Stimulated activated CD4-positive, alpha-beta T cell treated with anti-CD3 and anti-CD28 coated beads, Interleukin-15, amount 100 ng/mL, for 48 hours (primary cell): ENCODE measurements at regions not wholly inside any gene's neighbourhood (a gene's known extent, or its start where the extent isn't known, plus 50 kb on each side); places are given as distances from the start of the nearest gene placed in this dataset.

Experiments
- DNase-seq, 2 donors: peaks; one replicate each; pipeline ENCODE4 v3.0.0-alpha.2; 2020; ENCODE audit warnings: low read depth in 2 of 2

DNA sequence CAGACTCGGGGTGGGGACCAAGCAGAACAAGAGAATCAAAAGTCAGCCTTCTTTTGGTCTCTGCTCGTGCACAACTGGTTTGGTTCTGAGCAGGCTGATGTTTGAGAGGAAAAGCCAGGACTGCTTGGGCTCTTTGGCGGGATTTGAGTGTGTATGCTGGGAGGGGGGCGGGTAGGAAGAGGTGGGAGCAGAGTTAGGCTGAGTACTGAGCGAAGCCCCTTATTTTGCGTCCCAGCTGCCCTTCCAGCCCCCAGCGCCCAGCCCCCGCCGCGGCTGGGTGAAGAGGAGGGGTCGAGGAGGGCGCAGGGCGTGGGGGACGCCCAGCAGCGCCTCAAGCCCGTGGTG, 153.5 kb upstream of the GOLIM4 start:
- no peak for DNase-seq

DNA sequence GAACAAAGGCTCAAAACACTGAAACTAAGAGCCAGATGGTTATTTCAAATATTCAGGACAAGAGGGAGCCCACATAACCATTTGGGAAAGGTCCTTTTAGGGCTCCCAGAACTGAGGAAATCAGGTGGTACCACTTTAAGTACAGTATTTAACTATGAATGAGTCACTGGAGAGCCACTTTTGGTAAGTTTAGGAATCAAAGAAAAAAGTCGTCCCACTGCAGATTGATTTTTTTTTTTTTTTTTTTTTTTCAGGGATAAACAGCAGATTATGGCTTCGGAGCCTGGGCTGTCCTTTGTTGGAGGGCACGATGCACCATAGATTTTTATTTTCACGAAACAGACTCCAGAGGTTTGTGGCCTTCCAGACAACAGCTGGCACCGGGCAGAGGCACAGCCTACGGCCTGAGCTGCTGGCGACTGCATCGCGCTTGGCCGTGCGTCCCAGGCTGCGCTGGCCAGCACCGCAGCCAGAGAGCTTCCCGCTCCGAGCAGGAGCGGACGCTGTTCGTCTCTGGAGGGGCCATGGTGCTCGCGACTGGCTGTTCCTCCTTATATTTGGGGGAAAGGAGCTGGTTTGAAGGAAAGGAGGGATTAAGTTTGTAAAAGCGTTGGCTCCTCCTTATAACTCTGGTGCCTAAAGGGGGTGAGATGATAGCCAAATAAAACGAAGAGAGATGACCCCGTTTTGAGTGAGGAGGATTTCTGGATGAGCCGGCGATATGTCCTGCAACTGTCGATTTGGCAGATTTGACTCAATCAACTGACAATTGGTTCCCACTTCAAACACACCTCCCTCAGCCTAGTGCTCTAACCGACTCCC, 152.9 kb upstream of the GOLIM4 start:
- DNase-seq: no peak

DNA sequence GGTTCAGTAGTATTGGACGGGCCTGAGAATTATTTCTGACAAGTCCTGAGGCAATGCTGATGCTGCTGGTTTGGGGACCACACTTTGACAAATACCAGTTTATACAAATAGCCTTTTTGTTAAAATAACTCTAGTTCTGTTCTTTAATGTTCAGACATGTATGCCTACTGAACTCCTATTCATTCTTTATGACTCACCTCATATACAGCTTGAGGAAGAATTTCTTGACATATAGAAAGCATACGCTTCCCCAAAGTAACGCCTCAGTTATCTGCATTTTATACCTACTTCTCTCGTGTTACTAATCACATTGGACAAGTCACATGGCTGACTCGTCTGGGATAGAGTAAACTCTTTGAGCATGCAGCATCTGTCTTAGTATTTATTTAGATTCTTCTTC, 145.4 kb upstream of the GOLIM4 start:
- no peak for DNase-seq

DNA sequence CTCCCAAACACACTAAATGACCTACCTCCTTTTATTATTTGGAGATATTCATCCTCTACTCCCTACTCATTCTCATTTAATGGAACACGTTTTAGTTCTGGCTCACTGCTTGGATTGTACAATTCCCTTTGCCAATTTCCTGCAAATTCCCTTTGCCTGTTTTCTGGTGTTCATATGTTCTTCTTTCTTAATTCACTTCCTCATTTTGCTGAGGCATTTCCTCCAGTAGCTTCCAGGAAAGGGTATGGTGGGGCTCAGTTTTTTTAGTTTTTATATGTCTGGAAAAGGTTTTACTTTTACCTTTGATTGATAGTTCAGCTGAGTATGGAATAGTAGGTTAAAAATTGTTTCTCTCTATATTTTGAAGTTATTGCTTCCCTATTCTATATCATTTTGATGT, 143.6 kb upstream of the GOLIM4 start:
- DNase-seq: no peak

DNA sequence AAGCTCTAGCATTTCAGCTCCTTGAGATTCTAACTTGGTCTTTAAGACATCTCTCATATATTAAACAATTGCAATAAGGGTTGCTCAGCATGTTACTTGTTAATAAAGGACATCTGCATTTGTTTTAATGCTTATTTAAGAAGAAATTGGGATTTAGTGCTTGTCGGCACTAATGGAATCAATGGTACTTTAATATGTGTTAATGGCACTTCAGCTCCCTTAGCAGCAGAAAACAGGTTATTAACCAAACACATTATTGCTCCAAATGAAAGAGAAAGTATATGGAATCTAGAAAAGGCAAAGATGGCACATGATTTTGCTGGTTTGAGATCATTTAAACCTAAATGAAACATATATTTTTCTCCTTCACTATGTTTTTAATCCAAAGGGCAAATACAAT, 137.3 kb upstream of the GOLIM4 start:
- DNase-seq: no peak

DNA sequence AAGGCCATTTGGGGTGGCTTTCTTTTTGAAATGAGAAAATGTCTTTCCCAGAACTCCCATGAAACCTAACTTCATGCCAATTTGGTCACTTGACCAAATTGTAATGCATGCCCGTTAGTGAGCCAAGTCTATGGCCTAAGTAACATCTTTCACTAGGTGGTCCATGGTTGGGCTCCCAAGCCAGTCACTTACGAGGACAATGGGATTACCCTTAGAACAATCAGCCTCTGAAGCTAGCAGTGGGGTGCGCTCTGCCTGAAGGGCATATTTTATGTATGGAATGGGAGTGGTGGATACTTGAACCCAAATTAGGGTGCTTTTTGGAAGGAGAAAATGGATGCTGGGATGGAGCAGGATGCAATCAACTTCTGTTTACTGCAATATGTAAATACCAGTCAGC, 127.4 kb upstream of the GOLIM4 start:
- DNase-seq: no peak

DNA sequence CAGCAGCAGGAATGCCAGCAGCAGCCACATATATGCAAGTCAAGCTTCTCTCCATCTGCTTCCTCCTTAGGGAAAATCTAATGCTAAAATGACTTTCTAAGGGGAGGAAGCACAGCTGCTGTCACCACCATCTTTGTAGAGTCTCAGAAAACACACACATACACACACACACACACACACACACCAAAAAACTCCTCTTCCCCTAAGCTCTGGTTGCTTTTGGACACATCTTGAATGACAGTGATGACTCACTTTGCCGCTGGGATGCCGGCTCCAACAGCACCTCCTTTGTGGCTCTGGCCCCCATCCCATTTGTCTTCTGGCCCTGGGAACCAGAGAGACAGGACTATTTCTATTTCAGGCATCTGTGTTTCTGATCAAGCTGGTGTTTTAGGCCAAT, 124.8 kb upstream of the GOLIM4 start:
- DNase-seq: no peak

DNA sequence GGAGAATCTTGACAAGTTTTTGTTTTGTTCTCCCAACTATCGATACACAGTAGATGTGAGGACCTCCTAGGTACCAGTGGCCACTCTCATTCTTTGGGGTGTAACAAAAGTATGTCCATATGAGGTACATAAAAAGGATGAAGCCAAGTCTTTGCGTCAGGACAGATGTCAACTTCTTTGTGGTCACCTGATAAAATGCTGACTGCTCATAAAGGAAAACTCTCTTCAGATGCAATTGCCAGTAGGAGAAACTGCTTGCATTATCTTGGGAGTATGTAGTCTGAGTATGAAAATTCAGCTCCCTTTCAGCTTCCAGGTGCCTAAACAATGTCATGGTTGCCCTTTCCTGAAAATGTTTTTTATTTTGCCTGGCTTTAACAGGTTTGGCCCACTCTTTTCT, 123.8 kb upstream of the GOLIM4 start:
- DNase-seq: no peak

DNA sequence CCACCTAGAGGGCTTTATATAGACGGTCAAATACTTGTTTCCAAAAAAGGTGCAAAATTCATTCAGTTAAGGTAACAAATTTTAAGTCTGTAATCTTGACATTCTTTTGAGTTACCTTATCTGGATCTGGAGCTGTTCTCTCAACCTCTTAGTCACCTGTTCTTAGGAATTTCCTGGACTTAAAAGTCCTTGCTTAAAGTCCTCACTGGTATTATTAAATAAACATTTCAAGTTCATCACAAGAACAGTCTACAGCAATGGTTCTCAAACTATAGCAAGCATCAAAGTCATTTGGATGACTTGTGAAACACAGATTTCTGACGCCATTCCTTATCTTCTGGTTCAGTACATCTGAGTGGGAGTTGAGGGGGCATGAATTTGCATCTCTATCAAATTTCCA, 122.9 kb upstream of the GOLIM4 start:
- no peak for DNase-seq

DNA sequence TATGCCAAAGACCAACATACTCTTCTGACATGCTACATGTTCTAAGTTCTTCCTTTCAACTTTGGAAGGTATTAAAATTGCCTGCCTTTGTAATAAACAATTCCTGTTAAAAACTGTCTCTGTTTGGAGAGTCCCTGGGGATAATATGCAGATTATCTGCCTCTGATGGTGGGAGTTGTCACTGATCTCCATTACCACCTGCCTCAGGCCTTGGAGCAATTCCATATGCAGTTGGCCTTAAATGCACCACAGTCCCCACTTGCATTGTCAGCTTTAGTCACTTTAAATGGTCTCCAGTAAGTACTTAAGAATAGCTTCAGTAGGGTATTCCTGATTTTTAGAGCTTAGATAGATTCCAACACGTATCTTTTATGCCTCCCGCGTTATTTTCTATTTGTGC, 121.1 kb upstream of the GOLIM4 start:
- no peak for DNase-seq

DNA sequence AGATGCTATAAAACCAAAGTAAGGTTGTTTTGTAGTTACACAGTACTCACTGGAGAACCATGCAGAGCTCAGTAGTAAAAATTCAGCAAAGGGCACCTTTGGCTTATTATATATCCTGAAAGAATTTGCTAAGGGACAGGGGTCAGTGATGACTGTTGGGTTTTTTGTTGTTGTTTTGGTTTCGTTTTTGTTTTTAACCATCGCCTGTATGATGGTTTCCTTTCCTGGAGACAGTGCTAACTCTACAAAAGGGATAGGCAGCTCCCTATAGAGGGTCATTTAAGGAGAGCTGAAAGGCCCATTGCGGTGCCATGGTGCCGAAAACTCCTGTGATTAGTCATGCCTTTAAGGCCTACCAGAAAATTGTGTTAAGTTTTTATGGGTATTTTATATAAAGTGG, 118.2 kb upstream of the GOLIM4 start:
- no peak for DNase-seq

DNA sequence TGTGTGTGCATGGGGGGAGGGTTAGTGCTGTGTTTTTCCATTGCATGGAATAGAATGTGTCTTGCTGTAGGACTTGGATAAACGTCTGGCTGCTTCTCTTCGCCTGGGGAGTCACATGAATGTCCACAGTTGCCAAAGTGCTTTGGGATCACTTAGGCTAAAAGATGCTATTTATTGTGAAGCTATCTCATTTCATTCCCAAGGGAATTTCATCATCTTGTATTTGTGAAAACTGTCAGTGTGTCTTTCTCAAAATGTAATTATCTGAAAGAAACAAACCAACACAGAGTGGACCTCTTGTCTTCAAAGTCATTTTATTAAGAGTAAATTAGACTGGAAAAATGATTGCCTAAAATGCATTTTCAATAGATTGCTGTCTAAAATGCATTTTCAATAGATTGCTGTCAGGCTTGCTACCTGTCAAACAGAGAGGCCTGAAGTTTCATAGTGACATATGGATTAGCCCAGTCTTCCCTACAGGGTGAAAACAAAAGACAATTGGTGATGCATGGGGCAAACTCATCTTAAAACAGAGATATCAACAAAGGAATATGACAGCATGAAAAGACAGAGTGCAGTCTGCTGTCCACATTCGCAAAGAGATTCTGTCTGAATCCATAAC, 117.1 kb upstream of the GOLIM4 start:
- no peak for DNase-seq

DNA sequence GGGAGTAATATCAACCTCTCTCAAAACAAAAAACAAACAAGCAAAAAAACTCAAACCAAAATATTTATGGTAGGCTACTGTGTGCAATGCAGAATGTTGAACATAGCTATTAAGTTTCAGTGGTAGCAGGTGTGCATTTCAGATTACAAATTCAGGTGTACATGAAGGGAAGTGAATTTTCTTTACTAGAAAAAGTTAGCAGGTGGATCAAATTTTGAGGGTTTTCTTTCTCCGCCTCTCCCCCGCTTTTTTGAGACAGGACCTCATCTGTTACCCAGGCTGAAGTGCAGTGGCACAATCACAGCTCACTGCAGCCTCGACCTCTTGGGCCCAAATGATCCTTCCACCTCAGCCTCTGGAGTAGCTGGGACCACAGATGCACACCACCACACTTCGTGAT, 109.7 kb upstream of the GOLIM4 start:
- DNase-seq: no peak

DNA sequence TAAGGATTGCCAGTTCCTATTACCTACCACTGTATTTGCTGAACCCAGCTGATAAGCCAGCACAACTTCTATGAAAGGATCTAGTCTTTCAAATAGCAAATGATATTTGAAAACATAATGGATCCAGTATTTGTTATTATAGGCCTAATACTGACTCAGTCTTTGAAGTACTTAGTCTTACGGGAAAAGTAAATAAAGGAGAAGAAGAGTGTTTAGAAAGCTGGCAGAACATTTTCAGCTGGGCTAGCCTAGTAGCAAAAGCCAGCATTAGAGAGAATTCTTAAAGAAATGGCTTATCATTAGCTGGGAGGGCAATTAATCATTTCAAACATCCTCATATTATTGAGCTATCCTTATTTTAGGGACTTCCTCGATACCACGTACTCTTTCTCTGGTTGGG, 101.4 kb upstream of the GOLIM4 start:
- DNase-seq: no peak

DNA sequence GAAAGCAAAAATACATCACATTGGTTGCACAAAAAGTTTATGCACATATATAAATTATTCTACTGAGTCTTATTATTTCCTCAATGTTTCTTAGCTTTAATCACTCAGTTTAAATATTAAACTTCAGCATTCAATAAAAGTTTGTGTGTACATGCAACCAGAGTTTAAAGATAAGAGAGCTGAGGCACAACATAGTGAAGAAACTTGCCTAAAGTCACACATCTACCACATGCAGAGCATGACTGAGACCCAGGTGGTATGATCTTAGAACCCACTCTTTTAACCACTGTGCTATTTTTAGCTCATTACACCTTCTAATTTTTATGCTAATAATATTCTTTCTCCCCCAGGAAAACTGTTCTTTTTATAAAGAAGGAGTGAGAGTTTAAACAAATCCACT, 96.1 kb upstream of the GOLIM4 start:
- DNase-seq: no peak

DNA sequence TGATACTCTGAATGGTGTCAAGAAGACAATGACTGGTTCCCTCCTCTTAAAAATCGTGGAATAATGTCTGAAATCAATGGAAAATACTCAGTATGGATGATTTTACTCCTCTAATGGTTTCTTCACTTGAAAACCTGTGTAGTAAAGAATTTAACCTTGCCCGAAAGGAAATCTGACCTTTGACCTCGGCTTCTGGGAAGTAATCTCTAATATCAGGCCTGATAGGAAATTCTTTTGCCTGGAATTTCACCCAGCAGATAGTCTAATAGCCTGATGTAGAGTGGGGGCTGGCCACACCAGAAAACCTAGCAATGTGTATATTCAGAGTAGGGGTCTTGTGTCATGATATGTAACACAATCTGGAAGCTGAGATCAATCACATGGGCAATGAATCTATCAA, 91.5 kb upstream of the GOLIM4 start:
- DNase-seq: no peak

DNA sequence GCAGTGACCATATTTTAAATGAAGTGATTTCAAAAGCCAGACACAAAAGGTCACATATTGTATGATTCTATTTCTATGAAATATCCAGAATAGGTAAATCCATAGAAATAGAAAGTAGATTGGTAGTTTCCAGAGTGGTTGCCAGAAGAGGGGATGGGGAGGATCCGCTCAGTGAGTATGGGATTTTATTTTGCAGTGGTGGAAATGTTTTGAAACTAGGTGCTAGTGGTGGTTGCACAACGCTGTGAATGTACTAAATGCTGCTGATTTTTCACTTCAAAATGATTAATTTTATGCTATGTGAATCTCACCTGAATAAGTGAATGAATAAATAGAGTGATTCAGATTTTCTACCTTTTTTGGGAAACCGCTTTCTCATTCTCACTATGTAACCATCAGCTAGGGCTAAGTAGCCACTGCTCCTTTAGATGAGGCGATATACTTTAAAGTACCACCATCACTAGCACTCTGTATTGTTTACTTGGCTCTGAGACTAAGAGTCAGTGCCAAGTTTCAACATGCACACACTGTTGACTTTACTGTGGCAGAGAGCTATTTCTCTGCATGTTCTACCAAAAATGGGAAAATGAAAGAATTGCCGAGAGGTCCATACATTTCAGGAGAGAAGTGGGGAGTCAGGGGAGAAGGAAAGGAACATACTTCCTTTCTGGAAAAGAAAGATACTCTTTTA, 90.7 kb upstream of the GOLIM4 start:
- no peak for DNase-seq

DNA sequence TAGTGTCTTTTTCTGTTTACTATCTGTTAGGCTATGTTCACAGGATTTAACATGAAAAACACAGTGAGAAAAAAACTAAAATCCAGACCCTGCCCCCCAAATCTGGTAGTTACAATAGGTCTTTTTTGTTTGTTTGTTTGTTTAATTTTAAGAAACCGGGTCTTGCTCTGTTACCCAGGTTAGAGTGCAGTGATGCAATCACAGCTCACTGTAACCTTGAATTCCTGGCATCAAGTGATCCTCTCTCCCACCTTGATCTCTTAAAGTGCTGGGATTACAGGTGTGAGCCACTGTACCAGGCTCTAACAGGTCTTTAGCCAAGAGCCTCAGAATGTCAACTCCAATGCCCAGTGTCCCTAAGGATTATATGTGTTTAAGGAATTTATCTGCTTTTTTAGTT, 88.0 kb upstream of the GOLIM4 start:
- DNase-seq: no peak

DNA sequence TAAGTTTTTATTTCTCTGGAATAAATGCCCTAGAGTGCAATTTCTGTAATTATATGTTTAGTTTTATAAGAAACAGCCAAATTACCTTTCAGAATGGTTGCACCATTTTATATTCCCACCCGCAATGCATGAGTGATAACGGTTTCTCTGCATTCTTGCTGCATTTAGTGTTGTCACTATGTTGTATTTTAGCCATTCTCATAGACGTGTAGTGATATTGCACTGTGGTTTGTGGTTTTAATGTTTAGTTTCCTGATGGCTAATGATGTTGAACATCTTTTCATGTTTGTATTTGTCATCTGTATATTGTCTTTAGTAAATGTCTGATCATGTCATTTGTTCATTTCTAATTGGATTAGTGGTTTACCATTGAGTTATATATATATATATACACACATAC, 73.0 kb upstream of the GOLIM4 start:
- no peak for DNase-seq

DNA sequence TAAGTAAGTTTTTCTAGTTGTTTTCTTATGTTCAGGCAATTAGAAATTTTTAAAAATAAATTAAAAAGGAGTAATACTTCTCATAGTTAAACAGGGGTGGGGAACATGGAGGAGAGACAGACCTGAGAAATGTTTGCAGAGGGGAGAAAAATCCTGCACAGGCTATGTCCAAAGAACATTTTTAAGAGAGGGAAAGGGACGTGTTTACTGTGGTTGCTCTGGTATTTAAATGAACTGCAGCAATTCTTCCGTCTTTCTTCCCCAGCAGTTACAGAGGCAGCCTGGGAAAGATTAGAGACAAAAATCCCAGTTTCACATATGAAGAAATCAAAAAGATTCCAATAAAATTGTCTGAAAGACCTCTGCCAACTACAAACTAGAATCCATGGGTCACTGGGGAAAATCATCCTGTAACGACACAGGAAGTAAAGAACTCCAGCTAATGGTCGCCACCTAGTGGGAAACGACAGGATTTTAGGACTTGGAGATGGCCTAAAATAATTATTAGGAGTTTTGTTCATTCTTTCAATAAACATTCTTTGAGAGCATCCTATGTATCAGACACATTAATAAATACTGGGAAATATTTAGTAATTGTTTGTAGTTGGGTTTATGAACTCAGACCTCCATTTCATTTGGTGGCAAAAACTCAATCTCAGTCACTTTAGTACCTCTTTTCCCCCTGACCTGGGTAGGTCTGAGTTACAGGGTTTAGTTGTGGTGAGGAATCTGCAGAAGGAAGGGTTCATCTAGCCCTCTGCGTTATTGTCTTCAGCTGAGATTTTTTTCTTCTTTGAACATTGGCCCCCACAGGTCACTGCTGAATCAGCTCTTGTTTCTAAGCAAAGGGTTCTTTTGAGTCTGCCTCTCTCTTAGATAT, 69.9 kb upstream of the GOLIM4 start:
- peak in 1 of 2 donors; percentile 1 for DNase-seq

DNA sequence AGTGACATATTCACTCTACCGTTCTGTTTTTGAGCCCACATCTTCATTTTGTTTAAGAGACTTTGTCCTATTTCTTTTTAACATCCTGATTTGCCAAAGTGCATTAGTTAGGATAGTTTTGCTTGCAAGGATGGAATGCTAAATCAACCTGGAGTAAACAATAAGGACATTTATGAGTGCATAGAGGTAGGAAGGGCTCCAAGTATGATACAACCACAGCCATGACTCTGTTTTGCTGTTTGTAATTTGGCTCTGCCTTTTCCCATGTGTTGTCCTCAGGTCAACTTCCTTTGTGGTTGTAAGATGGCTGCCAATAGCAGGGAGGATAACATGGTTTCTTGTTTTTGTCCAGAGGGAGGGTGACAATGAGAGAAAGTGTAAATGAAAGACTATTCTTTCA, 66.4 kb upstream of the GOLIM4 start:
- DNase-seq: no peak

DNA sequence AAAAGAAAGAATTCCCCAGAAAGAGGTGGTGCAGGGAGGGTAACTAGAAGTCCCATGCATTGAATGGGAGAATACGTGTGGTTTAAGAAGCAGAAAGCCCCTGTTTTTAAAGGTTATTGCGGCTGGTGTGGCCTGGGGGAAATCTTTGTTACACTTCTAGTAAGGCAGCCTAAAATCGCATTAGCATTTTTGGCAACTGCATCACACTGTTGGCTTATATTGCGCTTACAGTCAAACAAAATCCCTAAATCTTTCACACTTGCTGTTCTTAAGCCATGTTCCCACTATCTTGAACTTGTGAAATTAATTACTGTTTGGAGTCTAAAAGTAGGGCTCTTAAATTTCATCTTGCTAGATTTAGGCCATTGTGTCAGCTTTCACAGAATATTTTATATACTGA, 66.0 kb upstream of the GOLIM4 start:
- no peak for DNase-seq
